G401.6 (cell line): ENCODE measurements at regions not wholly inside any gene's neighbourhood (a gene's known extent, or its start where the extent isn't known, plus 50 kb on each side); places are given as distances from the start of the nearest gene placed in this dataset.
A peak's percentile ranks its signal among the peaks of the same experiment; 100 is the strongest.
"Not testable (repeated sequence)": the region's sequence is repeated elsewhere in the genome, so short reads cannot be mapped to it uniquely, and the experiment has no call there.

Source experiments
- FAIRE-seq: peaks from 2 replicates; lab custom pipeline; 2012; peaks lifted over from hg19 to GRCh38; lab: Jason Lieb, UNC

DNA sequence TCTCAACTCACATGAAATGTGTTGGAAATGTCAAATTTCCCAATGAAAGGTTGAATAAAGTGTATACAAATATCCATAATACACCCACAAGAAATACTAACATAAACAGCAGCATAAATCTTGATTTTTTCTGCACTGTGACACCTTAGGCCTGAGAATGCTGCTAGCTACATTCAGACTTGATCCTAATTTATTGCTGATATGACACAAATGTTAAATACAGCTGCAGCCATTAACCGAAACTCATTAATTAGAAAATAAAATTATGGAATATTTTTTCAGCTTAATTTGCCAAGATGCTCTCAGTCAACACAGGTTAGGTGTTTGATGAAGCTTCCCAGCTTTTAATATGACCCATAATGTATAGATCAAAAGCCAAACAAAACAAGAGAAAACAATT is 914.3 kb upstream of the C9orf72 start:
- no peak for FAIRE-seq

- no peak for FAIRE-seq
Measured at GRCh38 chr9:28491121-28491520, 917.8 kb upstream of the C9orf72 start.

DNA sequence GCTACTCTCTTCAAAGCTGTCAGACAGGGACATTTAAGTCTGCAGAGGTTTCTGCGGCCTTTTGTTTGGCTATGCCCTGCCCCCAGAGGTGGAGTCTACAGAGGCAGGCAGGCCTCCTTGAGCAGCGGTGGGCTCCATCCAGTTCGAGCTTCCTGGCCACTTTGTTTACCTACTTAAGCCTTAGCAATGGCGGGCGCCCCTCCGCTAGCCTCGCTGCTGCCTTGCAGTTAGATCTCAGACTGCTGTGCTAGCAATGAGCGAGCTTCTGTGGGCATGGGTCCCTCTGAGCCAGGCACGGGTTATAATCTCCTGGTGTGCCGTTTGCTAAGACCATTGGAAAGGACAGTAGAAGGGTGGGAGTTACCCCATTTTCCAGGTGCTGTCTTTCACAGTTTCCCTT is 924.9 kb upstream of the C9orf72 start:
- FAIRE-seq: not testable (repeated sequence)

GRCh38 chr9:28502189-28502588 is 928.9 kb upstream of the C9orf72 start:
- no peak for FAIRE-seq

DNA sequence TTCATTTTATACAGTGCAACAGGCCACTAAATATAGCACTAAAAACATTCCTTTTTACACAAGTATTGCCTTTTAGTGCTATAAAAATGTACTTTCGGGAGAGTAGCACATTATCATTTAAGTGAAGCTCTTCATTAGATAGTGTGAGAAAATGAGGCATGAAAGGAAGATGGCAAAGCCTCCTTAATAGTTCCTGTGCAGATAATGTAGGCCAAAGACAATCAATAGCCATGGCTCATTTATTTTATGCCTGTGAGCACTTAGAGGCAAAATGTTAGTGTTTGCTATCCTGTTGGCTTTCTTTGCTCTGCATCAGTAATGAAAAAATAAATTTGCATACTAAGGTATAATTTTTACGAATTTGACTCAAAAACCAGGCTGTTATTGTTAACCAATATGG is 929.5 kb upstream of the C9orf72 start:
- no peak for FAIRE-seq

DNA sequence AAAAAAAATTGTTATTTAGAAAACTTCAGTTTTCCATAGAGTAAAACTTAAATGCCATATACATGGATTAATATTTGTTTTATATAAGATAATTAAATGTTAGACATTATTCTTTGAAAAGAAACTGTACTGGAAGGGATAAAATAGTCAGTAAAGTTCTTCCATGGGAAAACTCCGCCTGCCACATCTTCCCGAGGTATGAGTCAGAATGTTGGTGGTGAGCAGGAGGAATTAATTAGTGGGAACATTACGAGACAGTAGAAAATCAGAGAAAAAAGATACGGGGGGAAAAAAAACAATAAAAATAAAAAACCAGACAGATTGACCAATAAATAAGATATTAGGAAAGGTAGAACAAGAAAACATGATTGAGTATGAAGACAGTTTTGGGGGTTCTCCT is 930.3 kb upstream of the C9orf72 start:
- FAIRE-seq: no peak

DNA sequence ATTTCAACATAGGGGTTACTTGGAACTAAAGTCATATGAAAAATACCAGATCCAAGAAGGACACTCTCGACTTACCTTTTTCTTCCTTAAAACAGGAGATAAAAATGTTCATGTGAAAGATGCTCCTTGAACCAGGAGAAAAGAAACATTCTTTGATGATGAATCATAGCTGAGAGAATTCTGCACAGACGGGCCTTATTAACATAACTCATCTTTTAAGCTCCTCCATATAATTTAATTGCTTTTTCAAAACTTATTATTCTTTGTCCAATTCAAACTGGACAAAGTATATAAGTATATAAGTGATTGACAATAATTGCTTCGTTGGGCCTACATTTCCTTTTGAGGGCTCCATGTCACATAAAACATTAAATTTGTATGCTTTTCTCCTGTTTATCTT is 945.2 kb upstream of the C9orf72 start:
- no peak for FAIRE-seq

- FAIRE-seq: not testable (repeated sequence)
Measured at GRCh38 chr9:28524309-28524708, 951.0 kb upstream of the C9orf72 start.

DNA sequence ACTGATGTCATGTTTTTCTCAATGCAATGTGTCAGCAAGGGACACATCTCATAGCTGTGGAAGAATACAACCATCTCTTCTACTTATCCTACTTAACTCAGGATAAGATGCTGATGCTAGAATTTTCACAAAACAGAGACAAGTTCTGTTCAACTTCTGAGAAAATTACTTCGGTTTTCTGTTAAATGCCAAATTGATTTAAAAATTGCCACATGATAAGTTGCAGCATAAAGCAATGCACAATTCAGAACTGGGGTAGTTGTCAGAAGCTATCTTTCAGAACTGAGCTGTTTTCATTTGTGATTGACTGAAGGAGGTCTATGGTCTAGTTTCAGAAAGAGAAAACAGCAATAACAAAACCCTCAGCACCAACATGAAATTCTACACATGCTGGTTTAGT is 954.8 kb upstream of the C9orf72 start:
- no peak for FAIRE-seq

DNA sequence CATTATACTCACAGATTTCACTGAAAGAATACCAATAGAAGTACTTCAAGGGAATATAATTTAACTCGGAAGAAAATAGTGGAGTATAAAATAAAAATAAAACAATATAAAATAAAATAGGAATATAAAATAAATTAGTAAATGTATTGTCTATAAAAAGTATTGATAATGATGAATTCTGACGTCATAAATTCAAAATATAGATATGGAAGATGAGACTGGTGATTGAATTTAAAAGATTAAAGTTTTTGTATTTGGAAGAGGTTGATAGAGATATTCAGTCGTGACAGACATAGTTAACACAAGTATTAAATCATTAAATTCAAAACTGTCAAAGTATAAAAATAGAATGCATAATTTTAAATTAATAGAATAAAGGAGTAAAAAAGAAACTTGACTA is 964.9 kb upstream of the C9orf72 start:
- peak; percentile 36 for FAIRE-seq

GRCh38 chr9:28539434-28540070 is 966.3 kb upstream of the C9orf72 start:
- no peak for FAIRE-seq

DNA sequence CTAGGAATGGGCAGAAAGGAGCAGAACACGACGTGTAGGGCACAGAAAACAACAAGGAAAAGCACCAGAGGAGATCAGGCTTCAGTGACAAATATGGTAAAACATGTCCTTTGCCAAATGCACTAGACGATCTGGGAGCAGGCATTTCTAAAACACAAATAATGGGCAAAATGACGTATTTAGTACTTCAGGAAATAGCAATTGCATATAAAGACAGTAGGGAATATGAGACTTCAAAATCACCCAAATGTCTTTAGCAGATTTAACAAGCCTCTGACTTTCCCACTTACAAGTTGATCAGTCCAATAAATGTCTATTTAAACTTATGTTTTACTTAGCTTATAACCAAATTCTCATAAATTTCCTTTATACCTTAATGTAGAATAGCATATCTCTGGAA is 969.6 kb upstream of the C9orf72 start:
- no peak for FAIRE-seq

DNA sequence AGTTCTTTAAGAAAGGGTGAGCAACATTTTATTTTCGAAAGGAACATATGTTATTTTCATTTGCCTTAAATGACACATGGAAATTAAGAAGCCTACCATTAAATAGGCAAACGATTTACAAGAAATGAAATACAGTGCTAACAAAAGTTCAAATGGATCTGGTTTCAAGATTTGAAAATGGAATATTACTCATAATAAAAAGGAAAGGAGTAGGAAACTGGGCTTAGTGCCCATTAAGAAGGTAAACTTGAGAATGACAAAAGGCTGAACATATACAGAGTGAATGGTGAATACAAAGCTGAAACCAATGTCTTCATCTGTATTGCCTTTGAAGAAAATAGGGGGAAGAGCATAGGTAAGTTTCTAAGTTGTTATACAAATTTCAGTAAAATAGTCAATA is 974.2 kb upstream of the C9orf72 start:
- no peak for FAIRE-seq

DNA sequence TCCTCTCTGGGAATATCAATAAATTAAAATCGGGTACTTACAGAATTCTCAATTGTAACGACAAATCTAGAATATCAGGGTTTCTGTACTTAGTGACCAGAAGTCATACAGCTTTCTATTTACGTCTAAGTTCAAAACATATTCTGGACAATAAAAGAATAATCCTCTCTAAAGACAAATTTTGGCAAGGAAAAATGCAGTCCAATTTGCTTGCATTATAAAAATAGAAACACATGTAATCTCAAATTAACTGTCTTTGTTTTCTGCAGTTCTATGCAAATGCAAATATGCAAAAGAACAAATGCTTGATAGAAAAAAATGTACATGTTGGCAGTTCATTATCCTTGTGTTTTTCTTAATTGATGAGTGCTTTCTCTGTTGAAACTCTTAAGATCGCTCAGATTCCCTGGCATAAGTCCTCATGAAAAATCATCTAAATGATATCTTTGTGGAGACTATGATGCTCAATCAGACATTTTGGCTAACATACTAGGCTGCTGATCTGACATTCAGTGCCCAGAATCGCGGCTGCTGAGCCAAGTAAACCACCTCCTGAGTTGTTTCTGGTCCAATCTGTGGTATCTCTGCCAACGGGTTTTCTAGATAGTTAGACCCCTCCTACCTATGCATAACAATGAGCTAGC is 990.1 kb upstream of the C9orf72 start:
- FAIRE-seq: no peak

DNA sequence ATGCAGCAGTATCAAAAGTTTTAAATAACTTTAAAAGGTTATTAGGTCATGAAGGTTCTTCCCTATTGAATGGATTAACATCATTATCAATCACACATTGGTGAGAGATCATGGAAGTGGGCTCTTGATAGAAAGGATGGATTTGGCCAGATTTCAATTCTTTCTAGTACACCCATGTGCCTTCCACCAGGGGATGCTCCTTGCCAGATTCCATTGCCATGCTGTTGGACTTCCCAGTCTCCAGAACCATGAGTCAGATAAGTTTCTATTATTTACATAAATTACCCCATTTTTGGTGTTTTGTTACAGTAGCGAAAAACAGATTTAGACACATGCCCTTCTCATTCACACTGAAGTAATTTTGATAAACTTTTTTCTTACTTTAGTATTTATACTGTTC is 1010.6 kb upstream of the C9orf72 start:
- no peak for FAIRE-seq

DNA sequence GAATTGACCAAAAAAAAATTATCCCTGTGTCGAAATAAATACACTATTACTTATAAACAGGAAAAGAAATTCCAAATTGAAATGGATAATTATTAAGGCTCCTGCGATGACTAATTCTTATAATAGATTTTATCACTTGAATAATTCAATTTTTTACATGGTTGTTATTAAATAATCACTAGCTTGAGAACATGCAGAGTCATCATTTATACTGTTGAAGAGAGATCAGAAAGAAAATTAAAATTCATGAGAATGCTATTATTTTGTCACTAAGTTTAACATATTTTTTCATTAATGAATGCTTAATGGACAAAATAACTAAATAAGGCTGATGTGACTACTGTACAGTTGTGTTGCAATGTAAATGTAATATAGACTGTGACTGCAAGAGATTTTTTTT is 1011.3 kb upstream of the C9orf72 start:
- FAIRE-seq: no peak

DNA sequence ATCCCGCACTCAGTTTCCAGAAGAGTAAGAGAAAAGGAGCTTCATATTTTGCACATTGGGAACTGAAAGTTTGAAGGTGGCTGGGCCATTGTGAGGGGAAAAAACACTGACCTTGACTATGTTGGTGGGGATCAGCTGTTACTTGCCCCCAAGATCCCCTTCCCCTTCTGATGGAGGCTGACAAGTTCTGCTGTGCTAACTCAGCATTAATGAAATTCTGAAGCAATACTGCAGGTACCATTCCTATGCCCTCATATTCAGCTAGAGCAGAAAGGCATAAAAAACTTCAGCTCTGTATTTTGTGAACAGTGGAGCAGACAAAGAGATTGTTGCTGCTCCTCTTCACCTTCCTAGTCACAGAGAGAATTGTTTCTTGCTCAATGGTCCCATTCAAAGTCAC is 1013.8 kb upstream of the C9orf72 start:
- no peak for FAIRE-seq

- no peak for FAIRE-seq
Measured at GRCh38 chr9:28598408-28598807, 1025.1 kb upstream of the C9orf72 start.

GRCh38 chr9:28600226-28600625 is 1026.9 kb upstream of the C9orf72 start:
- FAIRE-seq: no peak

DNA sequence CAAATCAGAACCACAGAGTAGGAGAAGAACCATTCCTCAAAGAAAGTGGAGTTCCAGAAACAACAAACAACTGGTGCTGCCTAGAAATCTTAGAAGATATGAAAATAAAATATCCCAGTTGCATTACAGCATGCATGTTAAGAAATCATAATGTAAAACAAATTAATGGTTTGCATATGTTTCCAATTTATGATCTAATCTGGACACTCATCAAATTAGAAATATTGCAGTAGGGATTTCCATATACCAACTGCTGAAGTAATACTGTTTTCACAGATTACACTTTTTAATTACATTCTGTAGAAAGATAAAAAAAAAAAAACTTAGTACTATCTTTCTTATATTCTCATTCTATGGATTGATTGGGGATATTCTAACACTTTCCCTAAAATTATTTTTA is 1034.6 kb upstream of the C9orf72 start:
- no peak for FAIRE-seq

- FAIRE-seq: no peak
Measured at GRCh38 chr9:28610339-28610738, 1037.1 kb upstream of the C9orf72 start.

GRCh38 chr9:28616310-28616709 is 1043.0 kb upstream of the C9orf72 start:
- FAIRE-seq: no peak

DNA sequence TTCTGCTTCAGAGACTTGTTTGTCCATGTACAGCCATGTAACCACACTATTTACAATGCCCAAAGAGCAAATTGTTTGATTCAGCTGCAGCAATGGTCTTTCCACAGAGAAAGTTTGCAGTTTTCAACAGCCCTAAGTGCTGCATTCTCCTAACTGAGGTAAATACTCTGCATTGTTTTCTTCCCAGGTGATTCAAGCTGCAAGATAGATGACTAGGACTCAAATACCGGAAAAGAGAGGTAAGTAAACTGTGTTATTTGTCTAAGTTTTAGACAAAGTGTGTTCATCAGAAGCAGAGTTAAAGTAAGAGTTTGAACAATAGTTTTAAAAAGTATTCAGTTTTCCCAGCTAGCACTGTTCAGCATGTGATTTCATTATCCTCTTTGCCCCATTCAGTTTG is 1046.7 kb upstream of the C9orf72 start:
- no peak for FAIRE-seq

DNA sequence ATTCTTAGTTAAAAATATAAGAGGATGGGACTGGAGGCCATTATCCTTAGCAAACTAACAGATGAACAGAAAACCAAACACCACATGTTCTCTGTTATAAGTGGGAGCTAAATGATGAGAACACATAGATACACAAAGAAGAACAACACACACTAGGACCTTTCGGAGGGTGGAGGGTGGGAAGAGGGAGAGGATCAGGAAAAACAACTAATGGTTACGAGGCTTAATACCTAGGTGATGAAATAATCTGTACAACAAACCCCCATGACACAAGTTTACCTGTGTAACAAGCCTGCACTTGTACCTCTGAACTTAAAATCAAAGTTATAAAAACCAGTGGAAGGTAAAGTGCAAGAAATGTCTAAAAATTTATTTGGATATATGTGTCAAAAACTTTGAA is 1047.4 kb upstream of the C9orf72 start:
- FAIRE-seq: no peak

GRCh38 chr9:28624771-28625170 is 1051.5 kb upstream of the C9orf72 start:
- no peak for FAIRE-seq
